ENCODE measurements at regions not wholly inside any gene's neighbourhood (a gene's known extent, or its start where the extent isn't known, plus 50 kb on each side); places are given as distances from the start of the nearest gene placed in this dataset.

- no peak for DNase-seq
These were observed 665.1 kb upstream of the ZEB2 start for GRCh38 chr2:145184741-145185651.

DNA sequence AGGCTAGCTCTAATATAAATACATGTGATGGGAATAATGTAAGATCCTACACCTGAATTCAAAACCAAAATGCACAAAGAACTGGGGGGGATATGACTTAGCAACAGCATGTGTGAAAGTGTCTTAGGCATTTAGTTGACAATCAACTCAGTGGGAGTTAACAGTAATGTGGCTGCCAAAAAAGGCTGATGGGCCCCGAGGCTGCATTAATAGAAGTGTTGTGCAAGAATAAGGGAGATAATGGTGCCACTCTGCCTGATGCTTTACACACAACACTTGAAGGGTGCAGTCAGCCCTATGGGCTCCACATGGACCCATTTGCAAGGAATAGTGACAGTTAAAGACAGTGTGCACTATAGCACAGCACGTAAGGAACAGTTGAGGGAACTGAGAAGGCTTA is 649.4 kb upstream of the ZEB2 start:
- no peak for DNase-seq

DNA sequence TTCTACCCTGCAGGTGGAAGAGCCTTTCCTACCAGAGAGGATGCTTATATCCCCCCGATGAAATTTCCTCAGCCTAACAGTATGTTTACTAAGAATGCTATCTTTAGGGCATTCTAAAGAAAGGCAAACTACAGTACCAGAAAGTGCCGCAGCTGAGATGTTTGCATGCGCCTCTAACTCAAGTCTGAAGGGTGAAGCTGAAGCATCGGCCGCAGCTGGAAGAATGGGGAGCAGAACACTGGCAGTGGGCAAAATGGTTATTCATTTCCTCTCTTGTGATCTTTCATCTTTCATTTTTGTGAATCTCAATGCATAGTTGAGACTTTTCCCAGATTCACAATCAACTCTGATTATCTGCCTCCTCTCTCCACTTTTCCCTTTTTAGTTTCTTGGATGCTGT is 648.2 kb upstream of the ZEB2 start:
- DNase-seq, result no peak

DNA sequence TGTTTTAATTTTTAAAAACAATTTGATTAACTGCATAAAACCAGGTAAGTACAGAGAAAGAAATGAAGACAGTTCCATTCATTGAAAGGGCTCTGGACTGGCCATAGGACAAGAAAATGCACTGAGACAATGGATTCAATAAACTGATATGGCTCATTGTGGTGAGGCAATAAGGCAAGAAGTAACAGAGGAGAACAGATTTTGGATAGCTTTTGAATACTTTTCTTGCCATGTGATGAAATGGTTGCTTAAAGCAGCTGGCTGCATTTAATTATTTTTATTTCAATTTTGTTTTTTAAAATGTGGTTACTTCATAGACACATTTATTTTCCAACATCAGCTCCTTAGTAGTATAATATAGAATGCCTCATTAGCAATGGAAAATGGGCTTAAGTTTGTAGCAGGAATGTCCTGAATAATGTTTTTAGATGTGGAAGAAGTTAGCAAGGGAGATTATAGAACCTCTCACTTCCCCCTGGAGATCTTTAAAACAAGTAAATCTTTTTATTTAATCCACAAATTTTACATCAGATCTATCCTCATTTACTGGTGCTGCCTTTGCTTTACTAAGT is 646.9 kb upstream of the ZEB2 start:
- DNase-seq, result no peak

GRCh38 chr2:145161656-145162055 is 641.7 kb upstream of the ZEB2 start:
- no peak for DNase-seq

DNA sequence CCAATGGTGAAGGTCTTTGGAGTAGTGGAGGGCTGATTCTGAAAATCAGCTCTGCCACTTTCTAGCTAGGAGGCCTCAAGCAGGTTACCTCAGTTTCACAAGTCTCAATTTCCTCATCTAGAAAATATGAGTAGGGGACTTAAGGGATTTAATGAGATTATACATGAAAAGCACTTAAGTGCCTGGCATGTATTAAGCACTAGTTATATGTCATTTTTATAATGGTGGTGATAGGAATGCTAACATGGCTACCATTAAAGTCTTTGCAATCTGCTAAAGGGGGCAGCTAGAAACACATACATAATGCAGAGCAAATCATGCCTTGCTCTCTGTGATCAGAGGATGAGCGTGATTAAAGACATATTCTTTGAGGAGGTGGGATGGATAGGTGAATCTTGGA is 640.9 kb upstream of the ZEB2 start:
- DNase-seq, result no peak

- no peak for DNase-seq
These were observed 639.8 kb upstream of the ZEB2 start for GRCh38 chr2:145159676-145160075.

DNA sequence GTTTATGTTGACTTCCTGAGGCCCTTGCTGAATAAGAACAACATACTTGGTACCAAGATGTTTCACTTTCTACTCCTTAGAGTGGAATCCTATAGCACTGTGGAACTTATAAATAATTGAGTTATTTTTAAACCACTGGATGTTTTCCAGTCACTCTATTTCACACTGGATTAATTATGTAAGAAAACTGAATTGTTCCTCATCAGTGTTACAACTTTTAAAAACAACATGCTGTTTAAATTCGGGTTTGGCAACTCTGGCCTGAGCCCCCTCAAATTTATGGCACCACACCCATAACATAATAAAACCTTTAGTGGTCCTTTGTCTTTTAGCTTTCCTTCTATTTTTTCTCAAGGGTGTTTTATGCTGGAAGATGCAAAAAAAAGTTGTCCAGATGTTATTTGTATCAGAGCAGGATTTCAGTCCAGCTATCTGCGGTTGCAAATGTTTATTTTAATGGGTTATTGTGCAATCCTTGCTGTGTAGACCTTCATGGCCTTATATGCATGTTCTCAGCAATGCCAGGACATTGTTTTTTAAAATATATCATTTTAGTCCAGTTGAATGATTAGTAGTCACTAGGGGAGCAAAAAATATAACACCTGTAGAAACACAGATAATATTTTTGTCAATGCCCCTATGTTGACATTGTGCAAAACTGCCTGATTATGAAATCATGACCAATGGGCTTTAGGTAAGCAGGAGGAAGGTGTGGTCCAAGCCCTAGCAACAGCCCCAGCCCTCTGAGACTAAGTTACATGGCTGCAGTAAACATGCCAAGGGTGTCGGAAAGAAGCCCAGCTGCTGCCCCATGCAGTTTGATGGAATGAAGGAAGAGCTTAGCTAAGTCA is 638.0 kb upstream of the ZEB2 start:
- peak; percentile 23 for DNase-seq

GRCh38 chr2:145157036-145157675 is 637.2 kb upstream of the ZEB2 start:
- no peak for DNase-seq

GRCh38 chr2:145156199-145156598 is 636.3 kb upstream of the ZEB2 start:
- no peak for DNase-seq

GRCh38 chr2:145155196-145155595 is 635.3 kb upstream of the ZEB2 start:
- no peak for DNase-seq

DNA sequence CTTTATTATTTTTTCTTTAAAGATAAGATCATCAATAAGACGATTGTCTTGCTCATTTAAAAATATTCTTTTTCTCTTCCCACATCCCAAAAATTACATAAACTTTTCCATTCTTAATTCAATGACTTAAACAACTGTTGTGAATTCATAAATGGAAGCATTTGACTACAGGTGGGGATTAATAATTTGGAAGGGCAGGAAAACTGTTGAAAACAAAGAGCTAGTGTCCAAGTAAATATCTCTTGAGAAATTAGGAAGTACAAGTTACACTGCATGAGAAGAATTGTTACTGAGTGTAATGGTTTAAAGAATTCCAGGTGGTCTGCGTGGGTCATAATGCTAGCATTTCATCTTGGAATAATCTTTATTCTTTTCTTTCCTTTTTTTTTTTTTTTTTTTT is 634.8 kb upstream of the ZEB2 start:
- DNase-seq, result no peak

DNA sequence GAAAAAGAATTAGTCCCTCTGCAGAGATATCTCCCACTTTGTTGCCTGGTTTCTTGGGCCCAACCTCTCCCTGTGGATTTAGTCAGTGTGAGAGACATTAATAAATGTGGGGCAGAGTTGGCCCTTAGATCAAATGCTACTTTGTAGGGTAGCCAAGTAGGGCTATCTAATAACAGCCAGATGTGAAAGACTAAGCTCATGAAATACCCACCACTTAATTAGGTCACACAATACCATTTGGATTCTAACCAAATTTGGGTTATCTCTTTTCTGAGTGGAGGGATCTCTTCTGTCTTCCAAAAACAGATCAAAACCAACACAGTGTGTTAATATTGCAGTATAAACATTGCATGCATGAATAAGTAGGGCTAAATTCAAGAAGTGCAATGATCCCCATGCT is 626.8 kb upstream of the ZEB2 start:
- DNase-seq, result no peak

- no peak for DNase-seq
These were observed 624.3 kb upstream of the ZEB2 start for GRCh38 chr2:145144131-145144728.

DNA sequence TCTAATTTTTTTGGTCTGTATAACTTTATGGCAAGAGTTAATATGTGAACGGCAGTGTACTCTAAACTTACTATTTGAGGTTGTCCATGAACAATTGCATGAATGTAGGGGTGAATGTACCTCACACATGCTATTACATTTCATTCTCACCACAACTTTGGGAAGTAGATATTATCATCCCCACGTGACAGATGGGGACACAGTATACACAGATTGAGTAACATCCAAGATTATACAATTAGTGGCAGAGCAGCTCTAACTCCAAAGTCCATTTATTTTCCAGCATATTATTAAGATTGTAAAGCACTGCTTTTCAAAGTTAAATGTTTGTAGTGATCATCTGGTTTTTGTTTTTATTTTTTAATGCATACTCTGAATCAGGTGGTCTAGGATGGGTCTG is 622.1 kb upstream of the ZEB2 start:
- DNase-seq, result no peak

DNA sequence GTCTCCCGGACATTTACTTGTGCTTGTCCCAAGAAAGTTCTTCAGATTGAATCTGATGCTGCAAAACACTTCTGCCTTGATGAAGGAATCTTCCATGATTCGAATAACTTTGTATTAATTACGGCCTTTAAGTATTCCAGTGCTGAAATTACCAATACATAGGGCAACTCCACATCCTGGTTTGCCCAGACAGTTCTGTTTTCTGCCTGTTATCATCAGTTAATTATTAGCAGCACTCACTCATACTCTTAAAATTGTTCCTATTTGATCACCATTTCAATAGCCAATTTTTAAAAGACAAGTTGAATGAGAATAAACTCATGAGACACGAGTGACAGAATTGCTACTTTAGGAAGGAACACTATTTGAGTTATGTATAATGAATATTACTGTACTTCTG is 620.7 kb upstream of the ZEB2 start:
- no peak for DNase-seq

- no peak for DNase-seq
These were observed 618.7 kb upstream of the ZEB2 start for GRCh38 chr2:145138626-145139025.

- DNase-seq, result no peak
These were observed 618.0 kb upstream of the ZEB2 start for GRCh38 chr2:145137901-145138300.

- no peak for DNase-seq
These were observed 617.3 kb upstream of the ZEB2 start for GRCh38 chr2:145137211-145137610.

DNA sequence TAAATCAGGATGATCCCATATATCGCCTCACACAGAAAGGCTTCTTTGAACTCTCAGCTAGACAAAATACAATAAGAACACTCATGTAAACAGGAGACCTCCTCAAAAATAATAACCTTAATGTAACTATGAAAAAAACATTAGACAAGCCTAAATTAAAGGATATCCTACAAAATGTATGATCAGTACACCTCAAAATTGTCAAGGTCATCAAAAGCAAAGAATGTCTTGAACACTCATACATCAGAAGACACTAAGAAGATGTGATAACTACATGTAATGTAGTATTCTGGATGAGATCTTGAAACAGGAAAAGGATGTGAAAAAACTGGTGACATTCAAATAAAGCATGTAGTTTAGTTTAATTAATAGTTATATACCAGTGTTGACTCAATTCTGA is 616.8 kb upstream of the ZEB2 start:
- DNase-seq, result no peak

DNA sequence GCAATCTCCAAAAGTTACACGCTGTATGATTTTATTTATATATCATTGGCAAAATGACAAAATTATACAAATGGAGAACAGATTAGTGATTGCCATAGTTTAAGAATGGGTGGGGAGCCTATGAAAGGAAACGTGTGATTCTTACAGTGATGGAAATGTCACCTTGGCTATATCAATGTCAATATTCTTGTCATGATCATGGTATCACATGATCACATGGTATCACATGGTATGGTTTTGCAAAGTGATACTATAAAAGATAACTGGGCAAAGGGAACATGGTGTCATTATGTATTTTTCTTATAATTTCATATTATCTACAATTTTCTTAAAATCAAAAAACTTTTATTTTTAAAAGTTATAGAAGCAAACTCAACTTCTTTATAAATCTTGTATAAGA is 606.2 kb upstream of the ZEB2 start:
- DNase-seq, result no peak

DNA sequence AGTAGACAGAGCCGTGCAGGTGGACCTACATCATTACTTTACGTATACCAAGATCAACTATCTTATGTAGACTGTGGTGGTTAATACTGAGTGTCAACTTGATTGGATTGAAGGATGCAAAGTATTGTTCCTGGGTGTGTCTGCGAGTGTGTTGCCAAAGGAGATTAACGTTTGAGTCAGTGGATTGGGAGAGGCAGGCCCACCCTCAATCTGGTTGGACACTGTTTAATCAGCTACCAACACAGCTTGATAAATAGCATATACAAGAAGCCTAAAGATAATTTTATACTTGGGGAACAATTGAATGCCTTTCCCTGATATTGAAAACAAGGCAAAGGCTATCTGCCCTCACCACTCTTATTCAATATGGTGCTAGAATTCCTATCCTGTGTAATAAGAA is 604.2 kb upstream of the ZEB2 start:
- no peak for DNase-seq

- no peak for DNase-seq
These were observed 603.7 kb upstream of the ZEB2 start for GRCh38 chr2:145123606-145124005.
